Colonic mucosa (tissue), 4 donors: ENCODE measurements at regions not wholly inside any gene's neighbourhood (a gene's known extent, or its start where the extent isn't known, plus 50 kb on each side); places are given as distances from the start of the nearest gene placed in this dataset.

Experiments
- DNase-seq: peaks from one replicate; pipeline ENCODE4 v3.0.0-alpha.2; 2020
- H3K27ac ChIP-seq: fragments of 200-600 bp; one replicate; pipeline ENCODE4 v1.8.0; 2021
- H3K27me3 ChIP-seq: fragments of 200-600 bp; one replicate; pipeline ENCODE4 v1.8.0; 2021
- H3K36me3 ChIP-seq: fragments of 200-600 bp; one replicate; pipeline ENCODE4 v1.8.0; 2021
- H3K4me1 ChIP-seq: fragments of 200-600 bp; one replicate; pipeline ENCODE4 v1.8.0; 2021; ENCODE audit warnings: mild to moderate bottlenecking
- H3K4me3 ChIP-seq: fragments of 200-600 bp; one replicate; pipeline ENCODE4 v1.8.0; 2021
- H3K9ac ChIP-seq, 2 donors: one replicate each; pipeline ENCODE4 v1.7.0; 2013; ENCODE audit warnings: control low read depth in 2 of 2, low read depth in 2 of 2, low read length in 2 of 2
- H3K9me3 ChIP-seq: fragments of 200-600 bp; one replicate; pipeline ENCODE4 v1.8.0; 2021
- intact Hi-C: fragments of 100-400 bp; cut with DNase I; formaldehyde crosslinking; loops from one replicate; pipeline ENCODE4 v1.14.1; 2022
- TF ChIP-seq, protein P1 (sequence below): fragments of 200-600 bp; IDR thresholded peaks from one replicate; pipeline ENCODE4 v1.8.0; 2022; ENCODE audit warnings: antibody characterized with exemption, mild to moderate bottlenecking
- donor health status: healthy.
- donor health status: DM: no; HTN: no; CAD: no.
- donor health status: DM: no; HTN: no; CAD: no.

GRCh38 chr10:88120075-88120474, 256.6 kb downstream of the PTEN start:
- Histone ChIP-seq H3K4me1 (no peaks in the 10 kb centered on the region), H3K27ac (no peak overlapping the region), H3K9me3 (no peaks in the 10 kb centered on the region), H3K27me3 (no peaks in the 10 kb centered on the region), H3K9ac (no peak overlapping the region), H3K36me3 (no peaks in the 10 kb centered on the region), H3K4me3 (no peak overlapping the region)
- no peak for DNase-seq
- intact Hi-C loops = no loop called here
- TF ChIP-seq, protein P1, sequence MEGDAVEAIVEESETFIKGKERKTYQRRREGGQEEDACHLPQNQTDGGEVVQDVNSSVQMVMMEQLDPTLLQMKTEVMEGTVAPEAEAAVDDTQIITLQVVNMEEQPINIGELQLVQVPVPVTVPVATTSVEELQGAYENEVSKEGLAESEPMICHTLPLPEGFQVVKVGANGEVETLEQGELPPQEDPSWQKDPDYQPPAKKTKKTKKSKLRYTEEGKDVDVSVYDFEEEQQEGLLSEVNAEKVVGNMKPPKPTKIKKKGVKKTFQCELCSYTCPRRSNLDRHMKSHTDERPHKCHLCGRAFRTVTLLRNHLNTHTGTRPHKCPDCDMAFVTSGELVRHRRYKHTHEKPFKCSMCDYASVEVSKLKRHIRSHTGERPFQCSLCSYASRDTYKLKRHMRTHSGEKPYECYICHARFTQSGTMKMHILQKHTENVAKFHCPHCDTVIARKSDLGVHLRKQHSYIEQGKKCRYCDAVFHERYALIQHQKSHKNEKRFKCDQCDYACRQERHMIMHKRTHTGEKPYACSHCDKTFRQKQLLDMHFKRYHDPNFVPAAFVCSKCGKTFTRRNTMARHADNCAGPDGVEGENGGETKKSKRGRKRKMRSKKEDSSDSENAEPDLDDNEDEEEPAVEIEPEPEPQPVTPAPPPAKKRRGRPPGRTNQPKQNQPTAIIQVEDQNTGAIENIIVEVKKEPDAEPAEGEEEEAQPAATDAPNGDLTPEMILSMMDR = no peak

DNA sequence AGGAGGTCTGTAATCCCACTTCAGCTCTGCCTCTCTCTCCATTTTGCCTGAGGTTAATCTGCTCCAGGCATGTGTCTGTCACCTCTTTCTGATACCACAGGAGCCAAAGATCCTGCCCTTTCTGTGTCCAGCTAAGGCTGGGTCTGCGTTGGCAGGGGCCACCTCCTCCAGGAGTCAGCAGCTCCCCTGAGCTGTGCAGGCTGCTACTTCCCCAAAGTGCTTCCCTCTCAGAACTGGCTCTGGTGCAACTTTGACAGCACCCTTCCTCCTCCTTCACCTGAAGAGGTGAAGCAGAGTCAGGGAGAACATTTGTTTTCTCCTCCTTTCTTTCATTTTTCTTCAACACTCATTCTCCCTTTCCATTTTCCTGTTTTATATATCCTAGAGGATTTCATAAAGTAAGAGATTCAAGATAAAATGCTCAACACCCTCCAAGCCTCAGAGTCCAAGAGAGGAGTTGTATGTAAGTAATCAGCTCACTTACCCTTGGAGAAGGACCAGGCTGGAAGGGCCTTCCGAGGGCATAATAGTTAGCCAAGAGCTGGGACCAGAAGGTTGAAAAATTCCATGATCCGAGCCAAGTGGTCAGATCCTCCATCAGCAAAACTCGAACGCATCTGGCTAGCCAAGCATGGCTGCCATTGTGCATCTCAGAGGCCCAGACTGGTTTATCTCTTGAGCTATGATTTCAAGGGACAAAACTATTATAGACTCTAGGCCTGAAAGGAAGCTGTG, 257.3 kb downstream of the PTEN start:
- Histone ChIP-seq H3K36me3 (no peaks in the 10 kb centered on the region), H3K27ac (no peak overlapping the region), H3K4me3 (no peak overlapping the region), H3K9me3 (no peaks in the 10 kb centered on the region), H3K4me1 (no peaks in the 10 kb centered on the region), H3K27me3 (no peaks in the 10 kb centered on the region), H3K9ac (no peak overlapping the region)
- intact Hi-C loops = no loop called here
- no peak for DNase-seq
- TF ChIP-seq, protein P1 = no peak

- no peaks in the 10 kb centered on the region for H3K4me1 ChIP-seq
- no peak overlapping the region for H3K4me3 ChIP-seq
- TF ChIP-seq, protein P1 = no peak
- no peak overlapping the region for H3K27ac ChIP-seq
- H3K9me3 ChIP-seq = no peaks in the 10 kb centered on the region
- no peak overlapping the region for H3K9ac ChIP-seq
- H3K36me3 ChIP-seq = no peaks in the 10 kb centered on the region
- H3K27me3 ChIP-seq = no peaks in the 10 kb centered on the region
- no peak for DNase-seq
- intact Hi-C loops = no loop called here
Observed at GRCh38 chr10:88121361-88121760, 257.9 kb downstream of the PTEN start.

DNA sequence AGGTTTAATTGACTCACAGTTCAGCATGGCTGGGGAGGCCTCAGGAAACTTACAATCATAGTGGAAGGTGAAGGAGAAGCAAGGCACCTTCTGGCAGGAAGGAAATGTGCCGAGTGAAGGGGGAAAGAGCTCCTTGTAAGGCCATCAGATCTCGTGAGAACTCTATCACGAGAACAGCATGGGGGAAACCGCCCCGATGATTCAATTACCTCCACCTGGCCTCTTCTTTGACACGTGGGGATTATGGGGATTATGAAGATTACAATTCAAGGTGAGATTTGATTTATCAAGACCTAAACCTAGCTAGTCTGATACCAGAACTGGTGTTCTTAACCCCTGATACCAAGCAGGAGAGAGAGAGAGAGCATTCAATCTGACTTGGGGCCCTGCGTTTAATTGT, 258.7 kb downstream of the PTEN start:
- Histone ChIP-seq H3K27ac (no peak overlapping the region), H3K4me3 (no peak overlapping the region), H3K4me1 (no peaks in the 10 kb centered on the region), H3K9ac (no peak overlapping the region), H3K36me3 (no peaks in the 10 kb centered on the region), H3K9me3 (no peaks in the 10 kb centered on the region), H3K27me3 (no peaks in the 10 kb centered on the region)
- DNase-seq = no peak
- TF ChIP-seq, protein P1 = no peak
- intact Hi-C loops = no loop called here

- Histone ChIP-seq H3K9ac (no peak overlapping the region), H3K9me3 (no peaks in the 10 kb centered on the region), H3K4me1 (no peaks in the 10 kb centered on the region), H3K4me3 (no peak overlapping the region), H3K36me3 (no peaks in the 10 kb centered on the region), H3K27ac (no peak overlapping the region), H3K27me3 (no peaks in the 10 kb centered on the region)
- DNase-seq = no peak
- intact Hi-C loops = no loop called here
- TF ChIP-seq, protein P1 = no peak
Observed at GRCh38 chr10:88122576-88122975, 259.2 kb downstream of the PTEN start.
